Loucy (cell line): ENCODE measurements at regions not wholly inside any gene's neighbourhood (a gene's known extent, or its start where the extent isn't known, plus 50 kb on each side); places are given as distances from the start of the nearest gene placed in this dataset.

Source experiments
- H2AFZ ChIP-seq: fragments of 200-600 bp; sonication (generic); 2 replicates; pipeline ENCODE4 v1.6.0; 2016; ENCODE audit warnings: antibody characterized with exemption, mild to moderate bottlenecking, low read length, moderate library complexity
- H3F3A ChIP-seq: fragments of 200-600 bp; 2 replicates; pipeline ENCODE4 v1.6.0; 2016; ENCODE audit warnings: antibody characterized with exemption, low read depth, mild to moderate bottlenecking
- H3K27me3 ChIP-seq: fragments of 200-600 bp; sonication (generic); 2 replicates; pipeline ENCODE4 v1.6.1; 2014; ENCODE audit warnings: low read length, mild to moderate bottlenecking; ENCODE audit not compliant: insufficient read depth, poor library complexity, severe bottlenecking
- H3K36me3 ChIP-seq: fragments of 200-600 bp; sonication (generic); 2 replicates; pipeline ENCODE4 v1.6.1; 2016; ENCODE audit warnings: low read length; ENCODE audit not compliant: insufficient read depth
- H3K4me1 ChIP-seq: fragments of 200-600 bp; sonication (generic); 2 replicates; pipeline ENCODE4 v1.5.1; 2014; ENCODE audit warnings: low read length, mild to moderate bottlenecking; ENCODE audit not compliant: insufficient read depth, poor library complexity, severe bottlenecking
- H3K4me2 ChIP-seq: fragments of 200-600 bp; sonication (generic); 2 replicates; pipeline ENCODE4 v1.6.0; 2014; ENCODE audit warnings: antibody characterized with exemption, low read length, low read depth, mild to moderate bottlenecking; ENCODE audit not compliant: poor library complexity, severe bottlenecking
- H3K4me3 ChIP-seq: fragments of 200-600 bp; sonication (generic); 2 replicates; pipeline ENCODE4 v1.5.1; 2014; ENCODE audit warnings: low read length, mild to moderate bottlenecking, mixed read lengths; ENCODE audit not compliant: poor library complexity, severe bottlenecking
- H3K79me2 ChIP-seq: fragments of 200-600 bp; sonication (generic); 2 replicates; pipeline ENCODE4 v1.6.1; 2014; ENCODE audit warnings: low read length; ENCODE audit not compliant: insufficient read depth
- H3K9ac ChIP-seq: fragments of 200-600 bp; sonication (generic); 2 replicates; pipeline ENCODE4 v1.6.0; 2014; ENCODE audit warnings: mild to moderate bottlenecking, low read depth, low read length, moderate library complexity; ENCODE audit not compliant: poor library complexity, severe bottlenecking
- H3K9me2 ChIP-seq: fragments of 200-600 bp; sonication (generic); replicated peaks from 2 replicates; pipeline ENCODE4 v1.6.1; 2016; ENCODE audit warnings: low read depth, low read length, mixed read lengths
- H3K9me3 ChIP-seq: fragments of 200-600 bp; sonication (generic); 2 replicates; pipeline ENCODE4 v1.6.1; 2014; ENCODE audit warnings: mild to moderate bottlenecking, antibody characterized with exemption, low read length, low read depth; ENCODE audit not compliant: insufficient read depth
- H4K20me1 ChIP-seq: fragments of 200-600 bp; sonication (generic); 2 replicates; pipeline ENCODE4 v1.6.0; 2014; ENCODE audit warnings: antibody characterized with exemption, low read length, mild to moderate bottlenecking; ENCODE audit not compliant: insufficient read depth, poor library complexity, severe bottlenecking
- CTCF ChIP-seq: fragments of 200-600 bp; sonication (generic); conservative IDR thresholded peaks from 2 replicates; pipeline ENCODE4 v1.5.1; 2014; ENCODE audit warnings: mild to moderate bottlenecking, antibody characterized with exemption, low read length
- EZH2phosphoT487 ChIP-seq: fragments of 200-600 bp; IDR thresholded peaks from 2 replicates; pipeline ENCODE4 v1.6.1; 2018; ENCODE audit warnings: antibody characterized with exemption, mild to moderate bottlenecking, moderate library complexity, borderline replicate concordance

- no peak overlapping the region for H3K4me2 ChIP-seq
- no peaks in the 10 kb centered on the region for H3K79me2 ChIP-seq
- H4K20me1 ChIP-seq = no peaks in the 10 kb centered on the region
- no peak overlapping the region for H2AFZ ChIP-seq
- H3K9me3 ChIP-seq = no peaks in the 10 kb centered on the region
- H3K4me1 ChIP-seq = no peaks in the 10 kb centered on the region
- no peaks in the 10 kb centered on the region for H3K9me2 ChIP-seq
- no peaks in the 10 kb centered on the region for H3K27me3 ChIP-seq
- H3K9ac ChIP-seq = no peak overlapping the region
- H3K4me3 ChIP-seq = no peak overlapping the region
- TF ChIP-seq CTCF (no peak), EZH2phosphoT487 (no peak)
- no peaks in the 10 kb centered on the region for H3K36me3 ChIP-seq
- H3F3A ChIP-seq = 0 out of 2 replicates have a peak, but pooled peaks cover 4% of the 10 kb centered on the region
Observed at GRCh38 chr4:143046906-143047305, 137.8 kb upstream of the USP38 start.

GRCh38 chr4:143054971-143055370, 129.7 kb upstream of the USP38 start:
- no peak overlapping the region for H3K4me3 ChIP-seq
- H3K36me3 ChIP-seq = no peaks in the 10 kb centered on the region
- no peaks in the 10 kb centered on the region for H3K79me2 ChIP-seq
- TF ChIP-seq CTCF = no peak
- H3K4me2 ChIP-seq = no peak overlapping the region
- no peak overlapping the region for H3K9ac ChIP-seq
- H2AFZ ChIP-seq = no peak overlapping the region
- H3K9me3 ChIP-seq = no peaks in the 10 kb centered on the region
- no peaks in the 10 kb centered on the region for H4K20me1 ChIP-seq
- H3F3A ChIP-seq = no peaks in the 10 kb centered on the region
- no peaks in the 10 kb centered on the region for H3K4me1 ChIP-seq
- H3K27me3 ChIP-seq = no peaks in the 10 kb centered on the region
- no peaks in the 10 kb centered on the region for H3K9me2 ChIP-seq

GRCh38 chr4:143055997-143056396, 128.7 kb upstream of the USP38 start:
- Histone ChIP-seq H3K4me2 (no peak overlapping the region), H3K4me3 (no peak overlapping the region), H3K4me1 (no peaks in the 10 kb centered on the region), H3K9ac (no peak overlapping the region), H3K27me3 (no peaks in the 10 kb centered on the region), H2AFZ (no peak overlapping the region), H3K9me3 (no peaks in the 10 kb centered on the region), H3F3A (no peaks in the 10 kb centered on the region), H3K79me2 (no peaks in the 10 kb centered on the region), H3K36me3 (no peaks in the 10 kb centered on the region), H3K9me2 (no peaks in the 10 kb centered on the region), H4K20me1 (no peaks in the 10 kb centered on the region)
- TF ChIP-seq CTCF = no peak
- no peak for TF ChIP-seq EZH2phosphoT487
